ENCODE measurements at regions not wholly inside any gene's neighbourhood (a gene's known extent, or its start where the extent isn't known, plus 50 kb on each side); places are given as distances from the start of the nearest gene placed in this dataset.
A peak's percentile ranks its signal among the peaks of the same experiment; 100 is the strongest.
"Not testable (repeated sequence)": the region's sequence is repeated elsewhere in the genome, so short reads cannot be mapped to it uniquely, and the experiment has no call there.

DNA sequence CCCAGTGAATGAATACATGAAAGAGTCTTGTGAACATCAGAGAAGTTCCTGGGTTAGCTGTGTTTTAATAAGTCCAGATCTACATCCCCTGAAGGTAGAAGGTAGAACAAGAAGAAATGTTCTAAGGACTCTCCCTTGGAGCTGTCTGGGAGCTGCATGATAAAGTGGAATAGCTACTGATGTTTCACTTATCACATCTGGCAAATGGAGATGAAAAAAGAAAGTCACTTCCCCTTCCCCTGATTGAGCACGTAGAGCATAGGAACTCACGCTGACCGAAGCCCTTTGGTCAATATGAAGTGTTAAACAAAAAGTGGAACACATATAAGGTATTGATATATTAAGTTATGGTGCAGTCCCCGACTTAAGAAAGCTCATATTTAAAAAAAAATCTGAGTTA is 53.2 kb upstream of the PARP1 start:
- DNase-seq (ENCODE audit: low spot score): no peak

DNA sequence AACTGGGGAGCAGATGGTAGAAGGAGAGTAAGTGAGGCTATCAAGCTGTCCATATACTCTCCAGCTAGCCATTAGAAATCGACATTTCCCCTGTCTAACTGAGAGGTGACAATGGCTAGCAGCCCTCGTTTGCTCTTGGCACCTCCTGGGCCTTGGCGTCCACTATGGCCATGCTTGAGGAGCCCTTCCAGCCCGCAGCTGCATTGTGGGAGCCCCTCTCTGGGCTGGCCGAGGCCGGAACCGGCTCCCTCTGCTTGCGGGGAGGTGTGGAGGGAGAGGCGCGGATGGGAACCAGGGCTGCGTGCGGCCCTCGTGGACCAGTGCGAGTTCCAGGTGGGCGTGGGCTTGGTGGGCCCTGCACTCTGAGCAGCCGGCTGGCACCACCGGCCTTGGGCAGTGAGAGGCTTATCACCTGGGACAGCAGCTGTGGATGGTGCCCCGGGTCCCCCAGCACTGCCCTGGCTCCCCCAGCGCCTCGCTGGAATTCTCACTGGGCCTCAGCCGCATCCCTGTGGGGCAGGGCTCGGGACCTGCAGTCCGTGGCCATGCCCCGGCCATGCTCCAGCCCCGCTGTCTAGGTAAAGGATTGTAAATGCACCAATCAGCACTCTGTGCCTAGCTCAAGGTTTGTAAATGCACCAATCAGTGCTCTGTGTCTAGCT is 56.2 kb upstream of the PARP1 start:
- no peak for DNase-seq (ENCODE audit: low spot score)

DNA sequence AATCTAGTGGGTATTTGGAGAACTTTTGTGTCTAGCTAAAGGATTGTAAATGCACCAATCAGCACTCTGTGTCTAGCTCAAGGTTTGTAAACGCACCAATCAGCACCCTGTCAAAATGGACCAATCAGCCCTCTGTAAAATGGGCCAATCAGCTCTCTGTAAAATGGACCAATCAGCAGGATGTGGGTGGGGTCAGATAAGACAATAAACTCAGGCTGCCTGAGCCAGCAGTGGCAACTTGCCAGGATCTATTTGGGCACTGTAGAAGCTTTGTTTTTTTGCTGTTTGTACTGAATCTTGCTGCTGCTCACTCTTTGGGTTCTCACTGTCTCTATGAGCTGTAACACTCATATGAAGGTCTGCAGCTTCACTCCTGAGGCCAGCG is 56.7 kb upstream of the PARP1 start:
- DNase-seq (ENCODE audit: low spot score): not testable (repeated sequence)

DNA sequence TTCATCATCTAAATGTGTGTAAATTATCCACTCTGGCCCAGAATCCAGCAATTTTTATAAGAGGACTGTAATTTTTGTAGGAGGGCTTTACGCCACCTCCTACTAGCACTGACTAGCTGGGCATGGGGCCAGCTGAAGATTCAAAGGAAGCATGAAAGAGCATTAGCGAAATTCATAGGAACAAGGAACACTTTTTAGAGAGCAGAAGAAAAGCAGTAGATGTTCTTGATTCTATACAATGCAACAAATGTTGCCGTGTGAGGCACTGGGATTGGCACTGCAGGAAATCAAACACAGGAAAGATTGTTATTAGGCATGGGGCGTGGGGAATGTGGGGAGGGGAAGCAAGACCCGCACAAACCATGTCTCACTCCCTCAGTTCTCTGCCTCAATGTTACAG is 58.4 kb upstream of the PARP1 start:
- no peak for DNase-seq (ENCODE audit: low spot score)

DNA sequence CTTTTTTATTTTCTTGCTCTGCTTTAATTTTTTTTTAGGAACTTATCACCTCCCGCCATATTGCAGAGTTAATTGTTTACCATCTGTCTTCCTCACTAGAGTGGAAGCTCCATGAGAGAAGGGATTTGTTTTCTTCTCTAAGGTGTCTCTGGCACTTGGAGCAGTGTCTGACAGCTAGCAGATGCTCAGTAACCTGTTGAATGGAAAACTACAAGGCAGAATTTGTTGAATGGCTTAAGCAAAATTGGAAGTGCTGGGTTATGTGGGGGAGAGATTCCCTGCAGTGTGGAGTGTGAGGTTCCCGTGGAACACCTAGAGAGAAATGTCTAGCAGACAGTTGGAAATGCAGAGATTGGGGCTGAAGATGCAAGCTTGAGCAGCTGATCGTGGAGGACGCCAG is 59.5 kb upstream of the PARP1 start:
- no peak for DNase-seq (ENCODE audit: low spot score)

DNA sequence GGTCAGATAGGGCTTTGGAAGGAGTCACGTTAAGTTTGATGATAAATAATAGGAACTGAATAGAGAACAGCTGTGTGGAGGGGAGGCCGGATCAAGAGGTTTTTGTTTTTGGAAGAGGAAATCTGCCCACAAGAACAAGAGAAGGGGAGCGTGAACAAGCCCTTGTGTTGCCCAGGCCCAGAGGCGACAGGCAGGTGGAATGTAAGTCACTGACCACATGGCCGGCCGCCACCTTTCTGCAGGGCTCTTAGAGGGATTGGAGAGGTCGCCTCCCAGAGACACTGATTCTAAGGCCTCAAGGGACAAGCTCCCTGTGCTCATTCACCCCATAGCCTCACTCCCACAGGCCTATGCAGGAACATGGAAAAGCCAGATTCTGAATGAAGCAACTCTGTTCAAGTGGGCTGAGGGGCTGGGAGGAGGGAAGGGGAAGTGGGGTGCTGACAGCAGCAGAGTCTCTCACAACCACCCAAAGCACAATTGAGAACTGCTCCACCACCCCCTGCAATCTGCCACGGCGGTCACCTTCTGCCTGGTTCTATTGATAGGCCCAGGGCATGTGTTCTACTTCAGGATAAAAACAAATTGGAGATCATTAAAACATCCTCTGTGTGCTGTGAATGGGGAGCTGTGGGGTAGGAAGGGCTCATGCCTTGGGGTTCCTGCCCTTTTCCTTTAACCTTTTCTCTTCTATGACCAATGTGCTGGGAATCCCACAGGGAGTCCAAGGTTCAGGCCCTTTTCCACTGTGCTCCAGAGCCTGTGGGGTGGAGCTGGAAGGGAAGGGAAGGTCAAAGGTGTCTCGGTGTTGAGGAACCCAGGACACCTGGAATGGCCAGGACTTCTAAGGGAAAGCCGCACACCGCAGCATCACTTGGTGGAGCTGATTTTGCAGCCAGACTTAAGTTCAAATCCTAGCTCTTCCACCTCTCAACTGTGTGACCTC is 63.3 kb upstream of the PARP1 start:
- DNase-seq (ENCODE audit: low spot score): no peak

DNA sequence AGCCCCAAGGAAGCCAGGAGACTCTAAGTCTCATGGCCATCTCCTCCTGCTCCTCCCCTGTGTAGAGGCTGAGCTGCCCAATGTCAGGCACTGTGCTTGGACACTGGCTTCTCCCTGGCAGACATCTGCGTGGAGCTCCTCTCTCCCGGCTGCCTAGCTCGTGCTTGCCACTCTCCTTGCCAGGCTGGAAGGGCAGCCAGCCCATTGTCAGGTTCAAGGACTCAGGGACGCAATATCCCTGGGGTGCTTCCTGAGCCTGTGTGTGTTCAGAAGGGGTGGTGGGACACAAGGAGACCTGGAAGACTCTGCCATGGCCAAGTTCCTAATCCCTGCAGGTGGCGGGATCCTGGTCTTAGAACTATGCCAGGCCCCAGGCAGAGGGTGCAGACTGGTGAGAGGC is 65.4 kb upstream of the PARP1 start:
- DNase-seq (ENCODE audit: low spot score): no peak

DNA sequence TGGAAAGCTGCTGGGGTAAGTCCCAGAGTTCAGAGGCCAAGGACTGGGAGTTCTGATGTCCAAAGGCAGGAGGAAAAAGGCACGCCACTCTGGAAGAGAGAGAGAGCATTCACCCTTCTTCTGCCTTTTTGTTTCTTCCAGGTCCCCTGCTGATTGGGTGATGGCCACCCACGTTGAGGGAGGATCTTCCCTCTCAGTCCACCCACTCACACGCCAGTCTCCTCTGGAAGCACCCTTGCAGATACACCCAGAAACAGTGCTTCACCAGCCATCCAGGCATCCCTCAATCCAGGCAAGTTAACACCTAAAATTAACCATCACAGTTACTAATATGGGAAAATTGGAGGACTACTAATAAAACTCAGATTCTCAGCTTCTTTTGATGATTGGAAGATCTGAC is 66.1 kb upstream of the PARP1 start:
- no peak for DNase-seq (ENCODE audit: low spot score)

DNA sequence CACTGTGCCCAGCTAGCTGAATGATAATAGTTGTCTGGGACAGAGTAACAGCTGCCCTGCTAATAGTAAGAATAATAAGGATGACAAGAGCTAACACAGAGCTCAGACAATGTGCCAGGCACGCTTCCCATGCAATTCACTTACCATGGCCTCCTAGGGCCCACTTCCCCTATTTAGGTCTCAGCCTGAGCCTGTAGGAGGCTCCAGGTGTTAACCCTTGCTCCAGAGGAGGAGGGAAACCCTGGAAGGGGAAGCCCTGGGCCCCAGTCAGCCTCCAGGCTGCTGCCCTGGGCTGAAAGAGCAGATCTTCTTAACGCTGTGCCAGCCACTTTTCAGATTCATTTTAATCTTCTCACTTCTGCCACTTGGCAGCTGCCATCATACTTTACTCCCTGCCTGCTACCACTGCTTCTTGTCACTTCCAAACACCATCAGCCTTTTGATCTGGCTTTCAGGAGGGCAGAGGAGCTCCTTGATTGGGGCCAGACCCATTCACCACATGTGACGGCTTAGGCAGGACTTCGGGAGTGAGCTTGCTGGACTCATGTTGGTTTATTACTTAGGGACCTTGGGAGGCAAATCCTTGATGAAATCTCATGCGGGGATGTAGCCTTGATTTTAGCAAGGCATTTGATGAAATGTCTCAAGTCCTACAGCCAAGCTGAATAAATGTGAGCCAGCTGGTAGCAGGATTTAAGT is 66.7 kb upstream of the PARP1 start:
- no peak for DNase-seq (ENCODE audit: low spot score)

DNA sequence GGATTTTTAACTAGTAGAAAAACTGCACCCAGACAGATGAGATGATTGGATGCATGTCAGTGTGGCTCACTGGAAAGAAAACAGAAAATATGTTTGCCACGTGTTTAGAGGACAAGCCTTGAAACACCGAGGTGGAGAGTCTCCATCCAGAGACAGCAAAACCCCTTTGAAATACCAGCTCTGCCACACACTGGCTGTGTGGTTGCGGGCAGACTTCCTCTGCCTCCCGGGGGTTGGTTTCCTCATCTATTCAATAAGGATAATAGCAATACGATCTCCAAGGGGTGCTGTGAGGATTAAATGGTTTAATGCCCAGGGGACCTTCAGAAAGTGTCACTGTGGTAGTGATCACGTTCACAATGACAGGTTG is 67.2 kb upstream of the PARP1 start:
- DNase-seq (ENCODE audit: low spot score): no peak

DNA sequence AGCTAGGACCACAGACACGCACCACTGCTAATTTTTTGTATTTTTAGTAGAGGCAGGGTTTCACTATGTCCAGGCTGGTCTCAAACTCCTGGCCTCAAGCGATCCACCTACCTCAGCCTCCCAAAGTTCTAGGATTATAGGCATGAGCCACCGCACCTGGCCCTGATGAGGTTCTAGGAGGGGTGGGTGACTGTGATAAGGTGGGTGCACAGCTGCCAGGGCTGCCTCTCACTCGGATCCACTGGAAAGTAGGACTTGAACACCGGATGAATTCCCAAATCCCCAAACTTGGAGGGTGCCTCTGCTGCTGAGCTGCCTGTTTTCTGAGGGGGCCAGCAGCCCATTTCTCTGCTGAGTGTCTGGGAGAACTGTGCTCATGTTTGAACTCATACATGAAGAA is 68.2 kb upstream of the PARP1 start:
- DNase-seq (ENCODE audit: low spot score): no peak

DNA sequence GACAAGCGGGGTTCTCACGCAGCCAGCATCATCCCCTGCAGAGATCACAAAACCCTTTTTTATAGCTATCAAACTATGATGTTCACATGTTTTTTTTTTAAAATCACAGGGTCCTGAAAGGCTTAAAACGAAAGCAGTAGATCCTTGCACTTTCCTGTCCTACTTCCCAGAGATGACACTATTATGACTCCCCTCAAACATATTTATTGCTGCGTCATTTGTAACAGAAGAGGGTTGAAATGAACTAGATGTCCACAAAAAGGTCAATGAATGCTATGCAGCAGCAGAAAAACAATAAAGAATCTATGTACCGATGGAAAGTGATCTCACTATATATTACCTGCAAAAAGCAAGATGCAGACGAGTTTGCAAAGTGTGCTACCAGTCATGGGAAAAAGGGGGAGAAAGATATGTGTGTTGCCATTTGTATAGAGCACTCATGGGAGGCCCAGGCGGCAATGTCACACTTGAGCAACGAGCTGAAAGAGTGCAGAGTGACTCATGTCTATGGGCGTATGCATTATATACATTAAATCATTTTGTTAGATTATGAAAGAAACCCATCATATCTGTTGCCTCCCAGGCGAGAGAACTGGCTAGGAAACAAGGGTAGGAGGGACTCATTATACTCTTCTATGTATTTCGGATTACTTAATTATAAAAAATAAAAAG is 68.9 kb upstream of the PARP1 start:
- DNase-seq (ENCODE audit: low spot score): no peak

DNA sequence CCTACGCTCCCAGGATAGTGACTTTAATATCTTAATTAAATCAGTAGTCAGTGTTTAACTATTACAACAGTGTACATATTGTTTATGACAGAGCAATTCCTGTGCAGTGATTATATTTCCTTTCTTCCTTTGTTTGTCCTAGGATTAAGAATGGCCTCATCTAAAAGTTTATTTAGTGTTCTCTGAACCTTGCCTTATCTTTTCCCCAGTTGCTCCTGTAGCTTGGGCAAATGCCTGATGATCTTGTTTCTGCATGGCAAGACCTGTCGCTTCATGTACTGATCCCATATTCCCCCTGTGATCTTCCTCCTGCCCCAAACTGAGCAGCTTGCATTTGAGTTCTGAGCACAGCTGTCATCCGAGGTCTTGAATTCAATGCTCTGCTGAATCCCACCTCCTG is 69.1 kb upstream of the STUM start:
- DNase-seq (ENCODE audit: low spot score): no peak

DNA sequence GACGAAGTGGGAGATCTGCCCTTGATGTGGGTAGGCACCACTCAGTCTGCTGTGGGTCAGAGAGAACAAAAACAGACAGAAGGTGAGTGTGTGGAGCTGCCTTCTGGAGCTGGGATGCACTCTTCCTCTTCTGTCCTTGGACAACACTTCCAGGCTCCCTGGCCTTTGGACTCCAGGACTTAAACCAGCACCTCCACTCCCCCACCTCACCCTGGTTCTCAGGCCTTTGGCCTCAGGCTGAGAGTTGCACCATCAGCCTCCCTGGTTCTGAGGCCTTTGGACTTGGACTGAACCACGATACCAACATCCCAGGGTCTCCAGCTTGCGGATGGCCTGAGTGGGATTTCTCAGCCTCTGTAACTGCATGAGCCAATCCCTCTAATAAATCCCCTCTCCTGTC is 68.1 kb upstream of the STUM start:
- no peak for DNase-seq (ENCODE audit: low spot score)

DNA sequence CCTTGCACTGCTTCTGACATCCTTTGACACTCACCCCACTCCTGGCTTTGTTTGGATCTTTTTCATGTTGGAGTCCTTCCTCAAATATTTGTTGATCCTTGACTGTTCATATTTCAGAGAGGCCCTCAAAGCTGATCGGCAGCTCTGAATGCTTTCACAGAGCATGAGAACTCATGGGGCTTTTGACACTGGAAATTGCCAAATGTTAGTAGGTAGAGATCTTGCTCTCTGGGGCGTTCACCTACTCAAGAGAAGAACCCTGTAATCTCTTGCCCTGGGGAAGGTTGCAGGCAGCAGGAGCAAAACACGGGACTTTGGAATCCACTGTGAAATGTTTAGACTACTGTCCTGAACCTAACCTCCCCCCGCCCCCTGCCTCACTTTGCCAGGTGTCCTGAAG is 67.4 kb upstream of the STUM start:
- no peak for DNase-seq (ENCODE audit: low spot score)

DNA sequence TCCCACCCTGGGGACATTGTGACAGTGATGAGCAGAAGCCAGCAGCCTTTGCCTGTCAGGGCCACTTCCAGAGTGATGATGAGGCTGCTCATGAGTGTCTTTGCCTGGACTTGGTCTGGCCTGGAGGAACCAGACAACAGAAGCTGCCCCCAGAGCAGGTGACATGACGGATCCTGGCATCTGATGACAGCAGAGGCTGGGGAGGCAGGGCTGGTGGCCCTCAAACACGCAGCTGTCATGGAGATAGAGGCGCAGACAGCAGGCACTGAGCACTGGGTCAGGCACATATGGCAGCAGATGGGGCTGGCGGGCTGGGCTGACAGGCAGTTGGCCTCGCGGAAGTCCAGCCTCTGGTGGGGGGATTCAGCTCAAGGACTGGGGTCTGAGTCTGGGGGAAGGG is 66.4 kb upstream of the STUM start:
- DNase-seq (ENCODE audit: low spot score): no peak

DNA sequence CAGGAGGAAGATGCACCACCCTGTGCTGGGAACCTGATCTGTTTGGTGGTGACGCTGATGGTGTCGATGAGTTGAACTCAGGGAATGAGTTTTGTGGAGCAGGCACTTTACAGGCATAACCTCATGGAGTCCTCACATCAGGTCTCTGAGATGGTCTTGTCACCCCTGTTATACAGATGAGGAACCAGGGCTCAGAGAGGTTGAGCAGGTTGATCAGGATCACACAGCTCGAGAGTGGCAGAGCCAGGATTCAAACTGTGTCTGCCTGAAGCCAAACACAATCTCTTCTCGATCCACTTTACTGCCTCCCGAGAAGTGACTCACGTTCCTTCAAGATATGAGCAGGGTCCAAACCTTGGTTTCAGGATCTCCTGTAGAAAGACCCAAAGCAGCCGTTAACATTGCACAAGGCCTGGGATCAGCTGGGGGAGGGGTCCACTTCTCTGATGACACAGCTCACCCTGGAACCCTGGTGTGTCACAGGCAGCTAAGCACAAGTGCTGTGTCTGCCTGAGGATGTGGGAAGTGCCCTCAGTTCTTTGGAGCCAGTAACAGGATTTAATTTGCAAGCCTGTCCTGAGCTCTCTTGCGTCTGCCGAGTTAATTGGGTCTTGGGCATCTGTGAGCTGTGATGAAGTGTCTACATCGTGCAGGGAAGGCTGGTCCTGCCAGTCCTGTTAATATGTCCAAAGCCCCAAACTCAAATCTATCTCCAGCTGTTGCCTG is 65.4 kb upstream of the STUM start:
- no peak for DNase-seq (ENCODE audit: low spot score)

DNA sequence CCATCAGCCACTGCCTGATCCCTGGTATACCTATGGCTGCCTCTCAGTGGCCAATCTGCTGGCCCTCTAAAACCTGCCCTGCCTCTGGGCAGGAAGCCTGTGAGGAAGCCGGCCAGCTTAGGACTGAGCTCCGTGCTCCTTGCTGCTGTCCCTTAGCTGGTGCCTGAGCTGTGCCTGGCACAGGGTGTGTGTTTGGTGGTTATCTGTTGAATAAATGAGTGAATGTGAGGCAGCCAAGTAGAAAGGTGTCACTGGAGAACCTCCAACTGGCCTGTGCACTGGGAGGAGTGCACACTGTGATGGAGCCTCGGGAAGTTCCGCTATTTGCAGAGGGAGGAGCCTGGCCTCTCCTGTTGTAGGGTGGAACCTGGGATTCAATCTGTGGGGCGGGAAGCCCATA is 63.4 kb upstream of the STUM start:
- DNase-seq (ENCODE audit: low spot score): no peak

DNA sequence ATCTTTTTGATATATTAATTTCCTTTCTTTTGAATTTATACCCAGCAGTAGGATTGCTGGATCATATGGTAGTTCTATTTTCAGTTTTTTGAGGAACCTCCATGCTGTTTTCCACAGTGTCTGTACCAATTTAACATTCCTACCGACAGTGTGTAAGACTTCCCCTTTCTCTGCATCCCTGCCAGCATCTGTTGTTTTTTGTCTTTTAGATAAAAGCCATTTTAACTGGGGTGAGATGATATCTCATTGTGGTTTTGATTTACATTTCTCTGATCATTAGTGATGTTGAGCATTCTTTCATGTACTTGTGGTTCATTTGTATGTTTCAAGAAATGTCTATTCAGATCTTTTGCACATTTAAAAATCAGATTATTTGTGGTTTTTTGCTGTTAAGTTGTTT is 62.4 kb upstream of the STUM start:
- DNase-seq (ENCODE audit: low spot score): no peak

DNA sequence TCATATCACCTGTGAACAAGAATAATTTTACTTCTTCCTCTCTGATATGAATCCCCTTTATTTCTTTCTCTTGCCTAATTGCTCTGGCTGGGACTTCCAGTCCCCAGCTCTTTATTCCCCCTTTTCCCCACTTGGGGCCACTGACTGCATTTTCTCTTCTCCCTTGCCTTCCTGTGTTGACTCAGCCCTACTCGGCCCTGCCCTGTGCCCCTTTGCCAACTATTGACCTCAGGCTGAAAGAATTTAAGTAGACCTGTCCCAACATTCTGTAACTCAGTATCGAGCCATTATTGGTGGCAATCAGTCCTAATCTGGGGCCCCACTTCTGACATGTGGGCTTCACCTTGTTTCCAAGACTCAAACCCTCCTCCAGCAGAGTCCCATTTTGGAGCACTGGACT is 60.6 kb upstream of the STUM start:
- DNase-seq (ENCODE audit: low spot score): peak; percentile 40

DNA sequence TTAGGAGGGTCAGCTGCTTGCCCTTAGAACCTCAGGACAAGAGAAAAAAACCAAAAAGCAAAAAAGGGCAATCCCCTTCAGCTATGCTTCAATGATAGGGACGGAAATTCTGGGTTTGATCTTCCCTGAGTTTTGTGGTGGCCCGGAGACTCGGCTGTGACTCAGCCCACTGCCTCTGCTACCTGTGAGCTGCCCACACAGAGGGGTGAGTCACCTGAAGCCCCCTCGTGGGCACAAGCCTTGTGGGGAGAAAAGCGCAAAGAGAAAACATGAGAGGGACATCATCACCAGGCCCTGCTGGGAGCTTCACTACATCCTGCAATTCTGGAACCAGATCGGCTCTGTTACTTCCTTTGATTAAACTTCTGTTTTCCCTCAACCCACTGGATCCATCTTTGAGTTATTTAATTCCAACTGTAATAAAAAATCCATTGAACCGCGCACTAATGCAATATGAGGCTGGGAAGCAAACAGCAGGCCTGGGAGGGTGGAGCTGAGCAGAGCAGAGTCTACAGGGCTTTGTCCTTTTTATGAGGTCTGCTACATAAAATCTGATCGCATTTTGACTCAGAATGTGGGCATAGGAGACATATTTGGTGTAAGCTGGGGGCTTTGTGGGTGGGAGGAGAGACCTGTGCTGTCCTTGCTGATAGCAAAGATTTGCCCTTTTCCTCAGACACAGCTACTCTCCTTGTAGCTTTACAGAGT is 58.7 kb upstream of the STUM start:
- no peak for DNase-seq (ENCODE audit: low spot score)

Data from AG20443 (cell line).